ENCODE measurements at regions not wholly inside any gene's neighbourhood (a gene's known extent, or its start where the extent isn't known, plus 50 kb on each side); places are given as distances from the start of the nearest gene placed in this dataset.

DNA sequence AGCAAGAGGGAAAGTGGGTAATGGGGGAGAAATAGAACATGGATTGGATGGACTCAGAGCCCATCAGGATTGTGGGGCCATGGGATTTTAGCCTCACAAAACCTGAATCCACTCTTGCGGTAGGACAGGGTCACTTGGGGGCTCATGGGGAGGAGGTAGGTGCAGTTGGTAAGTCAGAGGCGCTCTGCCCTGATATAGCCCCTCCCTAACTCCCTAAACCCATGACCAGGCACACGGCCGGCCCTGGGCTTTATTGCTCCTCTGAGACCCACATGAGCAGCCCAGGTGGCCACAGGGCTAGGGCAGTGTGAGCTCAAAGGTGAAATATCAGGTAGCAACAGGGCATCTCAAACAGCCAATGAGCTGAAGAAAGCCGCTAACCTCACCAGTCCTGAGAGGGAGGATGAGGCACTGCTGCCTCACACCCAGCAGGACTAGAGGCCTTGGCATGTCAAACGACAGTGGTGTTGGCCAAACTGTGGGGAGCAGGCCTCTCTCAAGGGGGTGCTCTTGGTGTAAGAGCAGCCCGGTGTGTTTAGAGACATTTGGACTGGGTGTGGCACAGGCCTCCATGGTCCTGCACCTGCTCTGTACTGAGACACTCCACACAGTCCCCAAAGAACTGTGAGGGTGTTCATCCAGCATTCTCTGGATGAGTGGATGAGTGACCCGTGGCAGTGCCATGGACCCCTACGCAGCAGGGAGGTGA lies 90.8 kb upstream of the HS6ST1 start:
- Histone ChIP-seq H2AFZ (ENCODE audit: low read length) (peak overlapping the region; percentile 47), H4K20me1 (ENCODE audit: control insufficient read depth, extremely low read depth, insufficient read depth, low read length) (no peaks in the 10 kb centered on the region), H3K79me2 (ENCODE audit: control insufficient read depth, insufficient read depth, low read length) (no peaks in the 10 kb centered on the region), H3K4me2 (ENCODE audit: extremely low read depth, insufficient read depth, low read length) (no peak overlapping the region), H3K27me3 (ENCODE audit: control insufficient read depth, insufficient read depth, low read length) (no peaks in the 10 kb centered on the region), H3K36me3 (ENCODE audit: control insufficient read depth, insufficient read depth, low read length) (no peaks in the 10 kb centered on the region), H3K4me1 (ENCODE audit: control insufficient read depth, extremely low read depth, insufficient read depth, low read length) (peaks cover 11% of the 10 kb centered on the region), H3K27ac (ENCODE audit: insufficient read depth, low read length) (peak overlapping the region; percentile 57), H3K9ac (ENCODE audit: insufficient read depth, low read length) (no peak overlapping the region), H3K4me3 (replicated peaks in 1 of 4; ENCODE audit: control extremely low read depth in 1 of 4, insufficient read depth in 1 of 4, low read depth in 3 of 4, low read length in 4 of 4) (no peak overlapping the region), H3K9me3 (ENCODE audit: control insufficient read depth, insufficient read depth, low read depth, low read length) (no peaks in the 10 kb centered on the region)
- DNase-seq (ENCODE audit: low read depth in 2 of 2), result no peak
- TF ChIP-seq, protein P1, sequence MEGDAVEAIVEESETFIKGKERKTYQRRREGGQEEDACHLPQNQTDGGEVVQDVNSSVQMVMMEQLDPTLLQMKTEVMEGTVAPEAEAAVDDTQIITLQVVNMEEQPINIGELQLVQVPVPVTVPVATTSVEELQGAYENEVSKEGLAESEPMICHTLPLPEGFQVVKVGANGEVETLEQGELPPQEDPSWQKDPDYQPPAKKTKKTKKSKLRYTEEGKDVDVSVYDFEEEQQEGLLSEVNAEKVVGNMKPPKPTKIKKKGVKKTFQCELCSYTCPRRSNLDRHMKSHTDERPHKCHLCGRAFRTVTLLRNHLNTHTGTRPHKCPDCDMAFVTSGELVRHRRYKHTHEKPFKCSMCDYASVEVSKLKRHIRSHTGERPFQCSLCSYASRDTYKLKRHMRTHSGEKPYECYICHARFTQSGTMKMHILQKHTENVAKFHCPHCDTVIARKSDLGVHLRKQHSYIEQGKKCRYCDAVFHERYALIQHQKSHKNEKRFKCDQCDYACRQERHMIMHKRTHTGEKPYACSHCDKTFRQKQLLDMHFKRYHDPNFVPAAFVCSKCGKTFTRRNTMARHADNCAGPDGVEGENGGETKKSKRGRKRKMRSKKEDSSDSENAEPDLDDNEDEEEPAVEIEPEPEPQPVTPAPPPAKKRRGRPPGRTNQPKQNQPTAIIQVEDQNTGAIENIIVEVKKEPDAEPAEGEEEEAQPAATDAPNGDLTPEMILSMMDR (conservative IDR thresholded peaks at IDR 0.05 in 1 of 2, IDR thresholded peaks at IDR 0.05 in 1 of 2; ENCODE audit: low read depth in 1 of 2, low read length in 2 of 2), result no peak
- no peak for TF ChIP-seq EZH2 (IDR thresholded peaks at IDR 0.05; ENCODE audit: low read length, missing control alignments)

DNA sequence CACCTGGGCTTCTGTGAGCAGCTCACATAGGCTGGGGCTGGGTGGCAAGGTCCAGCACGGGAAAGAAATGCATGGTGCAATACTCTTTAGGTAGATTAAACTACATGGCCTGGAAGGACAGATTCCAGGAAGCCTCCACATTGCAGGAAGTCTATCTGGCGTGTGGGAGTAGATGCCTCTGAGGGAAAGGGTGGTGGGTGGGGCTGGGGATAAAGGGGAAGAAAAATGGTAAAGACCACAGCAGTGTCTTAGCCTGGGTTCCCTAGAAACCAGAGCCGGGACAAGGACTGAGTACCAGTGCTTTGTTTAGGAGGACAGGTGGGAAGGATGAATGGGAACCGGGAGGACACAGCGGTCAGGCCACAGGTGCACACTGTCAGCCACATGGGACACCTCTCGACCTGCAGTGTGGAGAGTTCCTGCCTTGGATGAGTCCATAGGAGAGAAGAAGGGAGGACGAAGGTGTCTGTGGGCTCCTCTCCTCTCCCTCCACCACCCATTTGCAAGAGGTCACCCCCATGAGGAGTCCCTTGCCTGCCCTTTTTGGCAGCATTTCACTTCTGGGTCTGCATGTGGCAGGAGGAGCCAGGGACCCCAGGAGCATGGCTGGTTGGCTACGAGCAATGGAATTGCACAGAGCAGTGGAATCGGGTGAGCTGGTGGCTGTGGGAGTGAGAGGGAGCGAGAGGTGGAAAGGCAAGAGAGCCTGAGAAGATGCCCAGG lies 91.5 kb upstream of the HS6ST1 start:
- H3K4me1 ChIP-seq (ENCODE audit: control insufficient read depth, extremely low read depth, insufficient read depth, low read length), result peaks cover 11% of the 10 kb centered on the region
- no peaks in the 10 kb centered on the region for H3K79me2 ChIP-seq (ENCODE audit: control insufficient read depth, insufficient read depth, low read length)
- H3K27ac ChIP-seq (ENCODE audit: insufficient read depth, low read length), result no peak overlapping the region
- no peak for DNase-seq (ENCODE audit: low read depth in 2 of 2)
- H3K27me3 ChIP-seq (ENCODE audit: control insufficient read depth, insufficient read depth, low read length), result no peaks in the 10 kb centered on the region
- no peak for TF ChIP-seq EZH2 (IDR thresholded peaks at IDR 0.05; ENCODE audit: low read length, missing control alignments)
- TF ChIP-seq, protein P1 (conservative IDR thresholded peaks at IDR 0.05 in 1 of 2, IDR thresholded peaks at IDR 0.05 in 1 of 2; ENCODE audit: low read depth in 1 of 2, low read length in 2 of 2), result no peak
- H3K4me2 ChIP-seq (ENCODE audit: extremely low read depth, insufficient read depth, low read length), result no peak overlapping the region
- no peaks in the 10 kb centered on the region for H3K36me3 ChIP-seq (ENCODE audit: control insufficient read depth, insufficient read depth, low read length)
- no peak overlapping the region for H2AFZ ChIP-seq (ENCODE audit: low read length)
- no peak overlapping the region for H3K4me3 ChIP-seq (replicated peaks in 1 of 4; ENCODE audit: control extremely low read depth in 1 of 4, insufficient read depth in 1 of 4, low read depth in 3 of 4, low read length in 4 of 4)
- no peaks in the 10 kb centered on the region for H3K9me3 ChIP-seq (ENCODE audit: control insufficient read depth, insufficient read depth, low read depth, low read length)
- H4K20me1 ChIP-seq (ENCODE audit: control insufficient read depth, extremely low read depth, insufficient read depth, low read length), result no peaks in the 10 kb centered on the region
- no peak overlapping the region for H3K9ac ChIP-seq (ENCODE audit: insufficient read depth, low read length)

DNA sequence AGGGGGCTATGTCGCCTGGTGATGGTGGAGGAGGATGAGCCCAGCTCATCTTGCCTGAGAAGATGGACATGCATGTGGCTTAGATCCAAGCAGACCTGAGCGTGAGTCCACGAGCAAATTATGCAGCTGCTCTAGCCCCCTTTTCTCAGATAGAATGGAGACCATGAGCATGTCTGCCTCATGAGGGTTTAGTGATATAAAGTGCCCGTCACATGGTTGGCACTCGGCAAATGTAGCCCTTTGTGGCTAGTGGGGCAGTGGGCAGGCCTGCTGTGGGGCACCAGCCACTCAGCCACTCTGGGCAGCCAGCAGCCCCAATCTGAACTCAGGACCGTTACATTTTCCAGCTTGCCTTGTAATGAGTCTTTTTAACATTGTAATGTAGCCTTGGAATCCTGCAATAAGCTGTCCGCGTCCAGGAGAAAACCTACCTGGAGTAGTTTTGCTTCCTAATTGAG lies 92.1 kb upstream of the HS6ST1 start:
- H2AFZ ChIP-seq (ENCODE audit: low read length), result no peak overlapping the region
- no peak overlapping the region for H3K4me2 ChIP-seq (ENCODE audit: extremely low read depth, insufficient read depth, low read length)
- H4K20me1 ChIP-seq (ENCODE audit: control insufficient read depth, extremely low read depth, insufficient read depth, low read length), result no peaks in the 10 kb centered on the region
- no peaks in the 10 kb centered on the region for H3K9me3 ChIP-seq (ENCODE audit: control insufficient read depth, insufficient read depth, low read depth, low read length)
- TF ChIP-seq, protein P1 (conservative IDR thresholded peaks at IDR 0.05 in 1 of 2, IDR thresholded peaks at IDR 0.05 in 1 of 2; ENCODE audit: low read depth in 1 of 2, low read length in 2 of 2), result no peak
- no peak for TF ChIP-seq EZH2 (IDR thresholded peaks at IDR 0.05; ENCODE audit: low read length, missing control alignments)
- no peak overlapping the region for H3K27ac ChIP-seq (ENCODE audit: insufficient read depth, low read length)
- H3K4me3 ChIP-seq (replicated peaks in 1 of 4; ENCODE audit: control extremely low read depth in 1 of 4, insufficient read depth in 1 of 4, low read depth in 3 of 4, low read length in 4 of 4), result no peak overlapping the region
- H3K36me3 ChIP-seq (ENCODE audit: control insufficient read depth, insufficient read depth, low read length), result no peaks in the 10 kb centered on the region
- no peak overlapping the region for H3K9ac ChIP-seq (ENCODE audit: insufficient read depth, low read length)
- DNase-seq (ENCODE audit: low read depth in 2 of 2), result no peak
- H3K79me2 ChIP-seq (ENCODE audit: control insufficient read depth, insufficient read depth, low read length), result no peaks in the 10 kb centered on the region
- H3K4me1 ChIP-seq (ENCODE audit: control insufficient read depth, extremely low read depth, insufficient read depth, low read length), result peaks cover 11% of the 10 kb centered on the region
- H3K27me3 ChIP-seq (ENCODE audit: control insufficient read depth, insufficient read depth, low read length), result no peaks in the 10 kb centered on the region
